DMS153 treated with DMSO at 0.1 percent for 48 hours (cell line): ENCODE measurements at regions not wholly inside any gene's neighbourhood (a gene's known extent, or its start where the extent isn't known, plus 50 kb on each side); places are given as distances from the start of the nearest gene placed in this dataset.
"Not testable (repeated sequence)": the region's sequence is repeated elsewhere in the genome, so short reads cannot be mapped to it uniquely, and the experiment has no call there.

ENCODE experiments used
- DNase-seq: peaks from one replicate; lab custom pipeline; 2025; ENCODE audit not compliant: unreplicated experiment; lab: John Stamatoyannopoulos, UW

DNA sequence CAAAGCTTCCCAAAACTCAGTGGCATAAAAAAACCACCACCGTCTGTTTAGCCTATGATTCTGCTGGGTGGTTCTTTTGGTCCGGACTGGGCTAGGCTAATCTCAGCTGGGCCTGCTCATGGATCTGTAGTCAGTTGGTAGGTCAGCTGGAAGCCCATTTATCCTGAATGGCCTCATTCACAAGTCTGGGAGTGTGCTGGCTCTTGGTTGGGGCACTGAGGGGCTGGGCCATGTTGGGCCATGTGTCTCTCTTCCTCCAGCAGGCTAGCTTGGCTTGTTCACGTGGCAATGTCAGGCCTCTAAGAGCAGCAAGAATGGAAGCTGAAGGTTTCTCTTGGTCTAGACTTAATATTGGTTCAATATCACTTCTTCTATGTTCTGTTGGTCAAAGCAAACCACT lies 95.7 kb upstream of the HS6ST1 start:
- no peak for DNase-seq

DNA sequence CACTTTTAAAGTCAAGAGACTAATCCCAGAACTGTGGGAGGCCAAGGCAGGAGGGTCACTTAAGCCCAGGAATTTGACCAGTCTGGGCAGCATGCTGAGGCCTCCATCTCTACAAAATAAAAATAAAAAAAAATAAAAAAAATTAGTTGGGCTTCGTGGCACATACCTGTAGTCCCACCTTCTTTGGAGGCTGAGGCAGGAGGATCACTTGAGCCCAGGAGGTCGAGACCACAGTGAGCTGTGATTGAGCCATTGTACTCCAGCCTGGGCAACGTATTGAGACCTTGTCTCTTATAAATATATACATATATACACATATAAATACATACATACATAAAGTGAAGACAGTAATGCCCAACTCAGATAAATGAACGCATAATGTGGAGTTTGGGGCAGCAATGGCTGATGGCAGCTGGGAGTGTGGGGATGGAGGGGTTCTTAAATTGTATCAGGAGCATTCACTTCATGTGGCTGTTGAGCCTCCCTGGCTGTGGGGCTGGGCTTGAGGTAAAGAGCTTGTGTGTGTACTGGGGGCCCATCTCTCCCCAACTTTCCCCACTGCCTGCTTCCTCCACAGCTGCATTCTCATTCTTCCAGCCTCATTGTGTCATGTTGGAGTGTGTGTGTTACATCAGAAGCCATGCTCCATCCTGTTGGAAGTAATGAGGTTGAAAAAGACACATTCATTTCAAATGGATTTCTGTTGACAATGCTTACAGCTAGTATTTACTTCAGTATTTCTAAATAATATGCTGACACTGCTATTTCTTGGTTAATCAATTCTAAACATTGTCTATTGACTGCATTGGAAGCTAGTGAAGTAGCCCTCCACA lies 96.5 kb upstream of the HS6ST1 start:
- DNase-seq = no peak

DNA sequence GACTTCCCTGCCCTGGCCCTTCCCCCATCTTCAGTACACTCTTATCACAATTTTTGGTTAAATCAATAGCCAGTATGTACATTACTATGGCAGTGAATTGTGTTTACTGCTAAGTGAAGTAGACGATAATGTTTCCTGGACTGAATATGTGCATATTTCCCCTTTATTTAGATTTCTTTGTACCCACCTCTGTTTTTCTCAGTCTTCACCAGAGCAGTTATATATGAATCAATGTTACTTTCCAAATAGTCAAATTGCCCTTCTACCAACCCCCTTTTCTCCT lies 97.1 kb upstream of the HS6ST1 start:
- DNase-seq = no peak

DNA sequence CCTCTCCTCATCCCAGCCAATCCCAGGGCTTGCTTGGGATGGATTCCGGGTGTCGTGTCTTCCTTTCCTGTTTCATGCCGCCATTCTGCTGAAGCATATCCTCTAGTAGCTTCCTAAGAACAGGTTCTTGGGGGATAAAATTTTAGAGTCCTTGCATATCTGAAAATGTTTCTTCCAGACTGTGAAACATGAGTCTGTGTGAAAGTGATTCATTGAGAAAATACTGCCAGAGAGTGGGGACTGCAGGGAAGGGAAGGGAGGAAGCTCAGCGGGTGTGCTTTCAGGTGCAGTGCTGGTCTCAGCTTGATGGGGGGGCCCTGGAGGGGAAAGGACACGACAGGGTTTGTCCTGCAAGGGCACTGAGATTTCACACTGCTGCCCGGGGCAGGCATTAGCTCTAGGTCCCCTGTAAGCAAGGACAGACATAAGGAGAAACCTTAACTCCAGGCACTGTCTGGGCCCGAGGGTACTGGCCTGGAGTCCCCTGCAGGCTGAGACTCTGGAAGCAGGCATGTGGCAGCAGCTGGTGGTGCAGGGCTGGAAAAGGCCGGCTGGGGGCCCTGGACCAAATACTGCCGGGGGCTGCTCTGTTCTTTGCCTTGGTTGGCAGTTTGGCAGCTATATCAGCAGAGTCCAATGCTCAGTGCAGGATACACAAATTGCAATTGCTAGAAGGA lies 97.6 kb upstream of the HS6ST1 start:
- no peak for DNase-seq

DNA sequence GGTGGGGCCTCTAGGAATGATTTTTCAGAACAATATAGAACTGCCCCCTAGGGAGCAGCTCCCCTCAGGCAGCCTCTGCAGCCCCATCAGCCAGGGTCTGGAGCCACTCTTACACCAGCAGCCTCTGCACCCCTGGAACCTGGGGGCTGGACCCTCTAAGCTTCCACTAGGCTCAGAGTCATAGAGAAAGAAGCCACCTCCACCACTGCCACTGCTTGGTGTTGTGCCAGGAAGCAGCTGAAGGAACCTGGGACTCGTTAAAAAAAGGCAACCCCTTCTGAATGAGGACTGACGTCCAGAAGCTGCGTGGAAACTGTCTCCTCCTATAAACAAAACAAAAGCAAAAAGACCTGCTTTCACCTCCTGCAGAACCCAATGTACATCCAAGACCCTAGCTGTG lies 98.1 kb upstream of the HS6ST1 start:
- DNase-seq = no peak

DNA sequence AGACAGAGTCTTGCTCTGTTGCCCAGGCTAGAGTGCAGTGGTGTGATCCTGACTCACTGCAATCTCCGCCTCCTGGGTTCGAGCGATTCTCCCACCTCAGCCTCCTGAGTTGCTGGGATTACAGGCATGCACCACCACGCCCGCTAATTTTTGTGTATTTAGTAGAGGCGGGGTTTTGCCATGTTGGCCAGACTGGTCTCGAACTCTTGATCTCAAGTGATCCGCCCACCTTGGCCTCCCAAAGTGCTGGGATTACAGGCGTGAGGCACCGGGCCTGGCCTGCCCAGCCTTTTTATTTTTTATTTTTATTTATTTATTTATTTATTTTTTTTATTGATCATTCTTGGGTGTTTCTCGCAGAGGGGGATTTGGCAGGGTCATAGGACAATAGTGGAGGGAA lies 98.6 kb upstream of the HS6ST1 start:
- DNase-seq = not testable (repeated sequence)

DNA sequence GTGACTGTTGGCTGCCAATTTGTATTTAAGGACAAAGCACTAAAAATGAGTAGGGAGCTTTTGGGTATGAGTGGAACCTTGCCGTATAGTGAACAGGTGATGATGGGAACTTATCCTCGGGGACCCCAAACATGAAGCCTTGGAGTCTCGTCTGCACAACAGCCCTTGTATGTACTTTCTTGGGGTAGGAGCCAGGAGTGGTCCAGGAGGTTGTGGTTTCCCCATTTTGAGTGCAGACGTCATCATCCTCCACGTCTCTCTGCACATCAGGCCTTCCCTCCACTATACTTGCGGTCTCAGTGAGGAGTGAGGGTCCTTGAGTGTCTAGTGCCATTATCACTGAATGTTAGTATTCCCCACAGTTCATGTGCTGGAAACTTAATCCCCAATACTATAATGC lies 101.5 kb upstream of the HS6ST1 start:
- no peak for DNase-seq

DNA sequence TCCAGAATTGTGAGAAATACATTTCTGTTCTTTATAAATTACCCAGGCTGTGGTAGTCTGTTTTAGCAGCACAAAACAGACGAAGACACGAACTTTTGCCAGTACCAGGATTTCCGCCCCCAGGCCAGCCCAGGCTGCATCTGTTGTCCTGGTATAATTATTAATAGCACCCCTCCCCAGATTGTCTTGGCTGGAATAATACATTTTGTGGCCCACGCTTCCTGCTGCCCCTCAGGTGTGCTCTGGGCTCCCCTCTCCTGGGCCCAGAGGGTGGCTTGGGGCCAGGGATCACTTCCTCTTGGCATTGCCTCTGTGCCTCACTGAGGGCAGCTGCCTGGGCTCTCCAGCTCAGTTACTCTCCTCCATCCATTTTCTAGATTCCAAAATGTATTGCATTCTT lies 102.1 kb upstream of the HS6ST1 start:
- no peak for DNase-seq

DNA sequence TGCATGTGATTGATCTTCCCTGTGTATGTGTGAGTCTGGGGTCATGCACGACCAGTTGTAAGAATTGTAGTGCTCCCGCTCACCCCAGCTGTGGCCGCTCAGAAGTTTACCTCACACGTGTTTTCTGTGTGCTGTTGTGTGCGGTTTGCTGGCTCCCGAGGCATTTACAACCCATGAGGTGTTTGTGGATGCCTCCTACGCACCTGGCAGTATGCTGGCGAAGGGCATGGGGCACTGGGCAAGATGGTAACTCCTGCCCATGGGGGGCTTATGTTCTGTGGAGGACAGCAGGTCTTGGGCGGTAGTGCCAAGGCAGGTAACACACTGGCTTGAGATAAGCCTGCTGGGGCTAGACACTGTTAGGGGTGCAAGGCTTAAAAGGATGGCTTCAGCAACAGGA lies 102.6 kb upstream of the HS6ST1 start:
- no peak for DNase-seq

DNA sequence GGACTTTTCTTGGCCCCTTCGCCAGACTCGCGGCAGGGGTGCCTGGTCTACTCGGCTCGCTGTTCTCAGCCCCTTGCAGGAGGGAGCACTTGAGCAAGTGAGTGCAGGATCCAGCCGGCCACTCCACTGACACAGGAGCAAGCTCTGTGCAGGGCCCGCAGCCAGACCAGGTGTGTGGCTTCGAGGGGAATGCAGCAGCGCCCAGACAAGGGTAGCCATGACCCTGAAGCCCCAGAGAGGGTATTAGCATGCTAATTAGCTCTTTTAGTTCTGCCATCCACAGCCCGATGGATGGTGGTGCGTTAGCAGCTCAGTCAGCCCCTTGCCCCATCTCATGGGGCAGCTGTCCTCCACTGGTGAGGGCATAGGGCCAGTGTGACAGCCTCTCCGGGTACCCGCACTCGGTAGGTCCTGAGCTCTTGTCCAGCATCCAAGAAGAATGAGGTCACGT lies 103.2 kb upstream of the HS6ST1 start:
- no peak for DNase-seq

DNA sequence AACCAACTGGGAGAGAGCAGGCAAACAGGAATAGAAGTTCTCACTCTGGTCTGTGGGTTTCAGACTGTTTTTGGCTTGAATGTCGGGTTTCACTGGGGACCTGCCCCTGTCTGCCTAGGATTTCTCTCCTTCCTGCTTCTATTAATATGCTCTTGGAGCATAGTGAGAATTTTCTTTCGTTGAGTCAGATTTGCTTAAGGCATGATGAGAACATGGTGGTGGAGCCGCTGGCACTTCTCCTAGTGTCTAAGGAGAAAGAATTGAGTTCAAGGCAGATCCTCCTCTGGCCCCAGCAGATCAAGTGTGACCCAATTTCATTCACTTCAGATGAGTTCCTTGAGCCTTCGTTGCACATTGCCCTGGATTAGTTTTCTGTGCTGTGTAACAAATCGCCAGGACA lies 103.9 kb upstream of the HS6ST1 start:
- DNase-seq = no peak

DNA sequence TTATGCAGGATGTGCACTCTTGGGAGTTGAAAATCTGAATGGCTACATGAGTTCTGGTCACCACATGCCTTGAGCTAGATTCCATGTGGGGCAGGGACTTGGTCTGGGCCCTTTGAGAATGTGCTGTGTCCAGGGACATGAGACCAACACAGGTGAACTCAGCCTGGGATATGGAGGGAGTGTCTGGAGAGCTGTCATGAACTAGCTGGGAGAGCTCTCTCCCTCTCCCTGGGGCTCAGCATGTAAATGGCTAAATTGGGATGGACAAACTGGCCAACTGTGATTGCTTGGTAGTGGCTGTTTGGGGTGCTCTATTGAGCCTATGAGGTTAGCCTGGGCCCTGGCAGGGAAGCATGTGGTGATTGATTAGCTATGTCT lies 105.1 kb upstream of the HS6ST1 start:
- no peak for DNase-seq

DNA sequence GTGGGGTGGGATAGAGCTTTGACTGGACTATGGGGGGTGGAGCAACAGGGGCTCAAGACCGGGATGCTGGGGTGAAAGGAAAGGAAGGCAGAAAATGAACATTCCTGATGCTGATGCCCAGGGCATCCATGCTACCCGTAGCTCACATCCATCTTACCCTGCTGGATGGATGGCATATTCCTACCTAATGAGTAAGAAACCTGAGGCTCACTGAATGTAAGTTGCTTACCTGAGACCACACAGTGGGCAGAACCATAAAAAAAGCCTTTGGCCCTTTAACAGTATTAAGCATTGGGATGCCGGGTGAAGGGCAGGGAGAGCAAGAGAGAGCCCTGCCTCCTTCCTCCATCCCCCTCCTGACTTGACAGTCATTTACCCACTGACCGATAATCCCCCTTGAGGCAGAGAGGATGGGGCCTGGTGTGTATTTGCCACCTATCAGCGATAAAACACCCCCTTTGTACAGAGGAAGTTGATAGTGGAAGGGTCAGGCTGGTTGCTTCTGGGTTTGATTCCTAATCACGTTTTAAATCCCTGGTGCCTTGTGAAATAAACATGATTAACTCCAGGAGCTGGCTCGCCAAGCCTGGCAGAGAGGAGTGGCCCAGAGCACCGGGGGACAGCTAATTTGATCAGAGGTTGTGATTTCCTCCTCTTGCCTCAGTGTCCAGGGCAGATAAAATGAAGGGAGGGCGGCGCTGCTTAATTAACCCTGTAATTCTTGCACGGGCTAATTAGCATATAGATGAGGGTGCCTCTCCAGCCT lies 105.9 kb upstream of the HS6ST1 start:
- no peak for DNase-seq

DNA sequence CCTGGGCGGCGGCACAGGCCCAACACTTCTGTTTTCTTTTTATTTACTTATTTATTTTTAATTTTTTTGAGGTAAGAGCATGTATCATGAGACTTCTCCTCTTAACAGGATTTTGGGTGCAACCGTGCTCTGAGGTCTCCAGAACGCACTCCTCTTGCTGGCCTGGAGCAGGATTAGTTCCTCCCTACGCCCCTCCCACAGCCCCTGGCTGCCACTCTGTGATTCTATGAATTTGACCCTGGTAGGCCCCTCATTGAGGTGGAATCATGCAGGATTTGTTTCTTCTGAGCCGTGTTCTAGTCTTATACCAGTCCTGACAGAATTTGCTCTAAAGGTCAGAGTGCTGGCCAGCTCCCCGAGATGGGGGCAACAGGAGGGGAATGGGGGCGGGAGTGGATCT lies 106.5 kb upstream of the HS6ST1 start:
- no peak for DNase-seq

DNA sequence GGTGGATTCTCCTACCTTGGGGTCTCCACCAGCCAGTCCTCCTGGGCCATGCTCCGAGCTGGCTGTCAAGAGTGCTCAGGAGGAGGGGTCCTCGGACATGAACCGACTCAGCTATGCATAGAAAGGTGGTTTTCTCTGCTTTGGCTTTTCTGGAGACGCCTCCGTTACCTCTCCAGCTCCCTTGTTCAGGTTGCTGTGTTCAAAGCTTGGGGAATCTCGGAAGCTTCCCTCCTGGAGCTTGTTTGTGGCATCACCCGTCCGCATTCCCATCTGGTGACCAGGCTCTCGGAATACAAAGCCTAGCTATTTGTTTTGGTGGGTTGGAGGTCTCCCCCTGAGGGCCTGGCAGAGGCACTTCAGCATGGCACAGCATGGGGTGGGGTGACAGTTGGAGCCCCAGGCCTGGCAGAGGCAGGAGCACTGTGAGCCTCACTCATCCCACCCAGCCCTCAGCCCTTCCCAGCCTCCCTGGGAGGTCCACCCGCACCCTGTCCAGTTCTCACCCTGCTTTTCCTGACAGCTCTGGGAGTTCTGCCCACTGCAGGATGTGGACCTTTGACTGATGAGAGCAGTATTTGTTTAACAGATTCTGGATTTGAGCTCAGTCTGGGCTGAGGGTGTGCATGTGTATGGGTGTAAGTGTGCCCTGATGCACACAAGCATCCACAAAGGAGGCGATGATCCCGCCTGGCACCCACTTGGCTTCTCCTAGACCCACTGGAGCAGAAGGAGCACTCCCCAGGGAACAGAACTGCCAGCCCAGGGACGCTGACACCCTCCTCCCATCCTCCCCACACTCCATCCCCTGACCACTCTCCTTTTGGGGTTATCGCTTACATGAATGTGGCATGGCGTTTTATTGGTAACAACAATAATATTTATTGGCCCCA lies 107.3 kb upstream of the HS6ST1 start:
- no peak for DNase-seq

DNA sequence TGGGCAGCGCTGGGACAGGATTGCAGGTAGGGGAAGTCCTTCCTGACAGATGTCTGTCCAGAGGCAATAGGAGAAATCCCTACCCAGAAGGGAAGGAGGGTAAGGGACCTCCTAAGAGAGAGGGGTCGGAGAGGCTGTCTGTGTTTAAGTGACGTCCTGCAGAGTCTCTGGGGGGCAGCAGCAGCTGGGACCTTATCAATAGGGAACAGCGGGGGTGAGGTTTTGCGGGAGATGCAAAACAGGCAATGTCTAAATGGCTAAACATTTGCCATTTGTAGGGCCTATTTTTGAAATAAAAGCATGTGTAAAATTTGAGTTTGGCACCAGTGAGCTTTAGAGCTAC lies 108.7 kb upstream of the HS6ST1 start:
- no peak for DNase-seq

DNA sequence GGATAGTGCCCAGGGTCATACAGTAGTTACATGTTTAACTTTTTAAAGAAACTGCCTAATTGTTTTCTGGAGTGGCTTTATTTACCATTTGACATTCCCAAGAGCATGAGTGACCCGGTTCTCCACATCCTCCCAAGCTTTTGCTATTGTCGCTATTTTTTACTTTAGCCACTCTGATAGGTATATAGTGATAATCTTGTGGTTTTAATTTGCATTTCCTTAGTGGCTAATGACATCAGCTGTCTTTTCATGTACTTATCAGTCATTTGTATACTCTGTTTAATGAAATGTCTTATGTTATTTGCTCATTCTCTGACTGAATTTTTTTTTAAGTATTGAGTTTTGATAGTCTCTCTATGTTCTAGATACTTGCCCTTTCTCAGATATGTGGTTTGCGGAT lies 109.7 kb upstream of the HS6ST1 start:
- no peak for DNase-seq

DNA sequence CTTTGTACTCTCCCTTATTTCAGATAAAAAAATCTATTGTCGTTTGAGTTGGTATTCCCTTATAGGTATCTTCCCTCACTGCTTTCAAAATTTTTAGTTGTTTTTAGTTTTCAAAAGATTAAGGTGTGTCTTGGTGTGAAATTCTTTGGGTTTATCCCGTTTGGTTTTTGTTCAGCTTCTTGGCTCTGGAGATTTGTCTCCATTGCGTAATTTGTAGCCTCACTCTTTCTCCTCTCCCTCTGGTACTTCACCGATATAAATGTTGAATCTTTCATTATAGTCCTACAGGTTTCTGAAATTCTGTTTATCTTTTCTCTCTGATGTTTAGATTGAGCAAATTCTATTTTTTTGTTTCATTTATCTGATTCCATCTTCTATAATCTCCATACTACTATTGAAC lies 113.8 kb upstream of the HS6ST1 start:
- no peak for DNase-seq

DNA sequence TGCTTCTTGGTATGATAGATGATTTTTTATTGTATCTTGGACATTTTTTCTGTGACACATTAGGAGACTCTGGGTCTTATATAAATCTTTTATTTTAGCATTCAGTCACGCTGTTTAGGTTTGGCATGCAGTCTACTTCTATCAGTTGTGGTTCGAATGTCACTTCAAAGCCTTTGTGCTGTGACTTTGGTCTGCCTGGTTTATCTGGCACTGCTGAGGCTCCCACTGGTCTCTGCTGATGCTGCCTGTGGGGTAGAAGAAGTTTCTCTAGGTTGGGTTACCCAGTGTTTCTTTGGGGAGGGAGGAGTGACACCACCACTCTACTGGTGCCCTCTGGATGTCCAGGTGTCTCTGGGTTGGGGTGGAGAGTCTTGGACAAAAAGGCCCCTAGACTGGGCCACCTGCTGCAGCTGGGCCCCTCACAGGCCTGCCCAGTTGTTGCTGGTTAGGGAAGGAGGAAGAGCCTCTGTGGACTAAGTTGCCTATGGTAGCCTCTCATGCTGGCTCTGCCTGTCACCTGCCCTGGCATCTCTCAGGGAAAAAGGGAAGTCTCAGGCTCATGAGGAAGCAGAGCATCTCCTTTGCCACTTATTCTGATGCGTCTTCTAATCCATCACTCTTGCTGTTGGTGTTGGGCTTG lies 115.4 kb upstream of the HS6ST1 start:
- DNase-seq = no peak

DNA sequence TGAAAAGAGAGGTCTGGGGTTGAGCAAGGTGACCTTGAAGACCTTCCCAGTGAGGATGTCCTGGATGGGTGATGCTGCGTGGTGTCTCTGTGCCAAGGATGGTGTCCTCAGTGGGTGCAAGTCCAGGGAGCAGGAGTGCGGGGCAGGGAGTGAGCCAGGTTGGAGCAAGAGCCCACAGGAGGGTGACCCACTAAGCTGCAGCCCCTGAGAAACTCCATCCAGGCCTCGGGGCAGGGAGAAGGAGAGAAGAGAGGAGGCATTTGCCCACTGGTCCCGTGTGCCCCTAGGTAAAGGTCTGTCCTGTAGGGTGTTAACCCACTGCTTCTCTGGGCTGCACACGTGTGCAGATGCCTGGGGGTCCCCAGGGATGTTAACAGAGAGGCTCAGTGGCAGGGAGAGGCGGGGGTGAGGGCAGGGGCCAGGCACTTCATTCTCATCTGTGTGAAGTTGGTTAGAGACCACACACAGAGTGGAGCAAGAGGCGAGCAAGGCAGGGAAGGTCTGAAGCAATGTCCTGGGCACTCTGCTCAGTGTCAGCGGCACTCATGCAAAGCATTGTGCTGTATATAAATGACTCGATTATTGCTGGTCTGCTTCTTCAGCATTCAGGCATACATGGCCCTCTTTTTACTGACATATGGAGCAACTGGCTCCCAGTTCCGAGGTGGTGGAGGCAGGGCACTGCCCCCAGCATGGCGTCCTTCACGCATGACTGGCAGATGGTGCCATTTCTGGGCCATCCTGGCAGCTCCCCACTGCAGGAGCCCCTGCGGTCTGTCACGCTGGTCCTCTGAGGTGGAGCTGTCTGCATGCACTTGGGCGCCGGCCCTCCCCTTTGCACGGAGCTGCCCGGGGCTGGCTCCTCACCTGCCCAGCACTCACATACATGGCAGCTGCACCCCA lies 117.2 kb upstream of the HS6ST1 start:
- no peak for DNase-seq
